ENCODE measurements at regions not wholly inside any gene's neighbourhood (a gene's known extent, or its start where the extent isn't known, plus 50 kb on each side); places are given as distances from the start of the nearest gene placed in this dataset.

- no peak overlapping the region for H3K27ac Mint-ChIP-seq
- no peak for DNase-seq
- H3K4me3 Mint-ChIP-seq = no peak overlapping the region
- intact Hi-C loops (cut with micrococcal nuclease) = no loop called here
- H3K4me1 Mint-ChIP-seq (ENCODE audit: low read depth) = no peaks in the 10 kb centered on the region
- CTCF ChIA-PET = interaction anchor here (1.4 kb wide), 1 partner anchor 25 kb away, joined by 3 read pairs; no protein-coding TSS in a partner anchor
- peaks cover 4% of the 10 kb centered on the region for H3K27me3 Mint-ChIP-seq
- POLR2A ChIA-PET = no interaction called here
- no peak for ATAC-seq
- H3K9me3 Mint-ChIP-seq = peaks cover 7% of the 10 kb centered on the region
- no peaks in the 10 kb centered on the region for H3K36me3 Mint-ChIP-seq (ENCODE audit: low read depth)
- no peak for TF ChIP-seq CTCF (IDR thresholded peaks at IDR 0.05)
These were observed 54.6 kb upstream of the PKIB start for GRCh38 chr6:122555561-122555960.

DNA sequence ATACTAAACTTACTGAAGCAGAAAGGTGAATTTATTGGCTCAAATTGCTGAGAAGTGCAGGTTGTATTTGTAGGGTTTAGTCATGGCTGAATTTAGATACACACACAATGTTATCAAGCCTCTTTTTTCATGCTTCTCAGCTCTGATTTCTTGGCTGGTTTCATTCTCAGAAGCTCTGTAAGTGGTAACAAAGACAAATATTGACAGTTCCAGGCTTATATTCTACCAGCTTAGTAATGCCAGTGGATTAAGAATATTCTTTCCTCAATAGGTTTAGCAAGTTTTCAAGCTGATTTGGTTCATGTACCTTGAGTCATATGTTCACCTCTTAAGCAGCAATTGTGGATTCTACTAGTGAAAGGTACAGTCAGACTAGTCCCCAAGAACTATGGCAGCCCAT is 52.1 kb upstream of the PKIB start:
- POLR2A ChIA-PET = no interaction called here
- H3K4me3 Mint-ChIP-seq = no peak overlapping the region
- CTCF ChIA-PET = interaction anchor here (0.6 to 1.2 kb wide), 2 partner anchors 66 to 602 kb away, joined by 3 read pairs; no protein-coding TSS in a partner anchor
- peaks cover 17% of the 10 kb centered on the region for H3K9me3 Mint-ChIP-seq
- TF ChIP-seq CTCF (IDR thresholded peaks at IDR 0.05) = no peak
- no peaks in the 10 kb centered on the region for H3K36me3 Mint-ChIP-seq (ENCODE audit: low read depth)
- H3K4me1 Mint-ChIP-seq (ENCODE audit: low read depth) = no peaks in the 10 kb centered on the region
- peaks cover 2% of the 10 kb centered on the region for H3K27me3 Mint-ChIP-seq
- DNase-seq = no peak
- no peak for ATAC-seq
- H3K27ac Mint-ChIP-seq = no peak overlapping the region
- intact Hi-C loops (cut with micrococcal nuclease) = no loop called here
